HFFc6 (cell line): ENCODE measurements at regions not wholly inside any gene's neighbourhood (a gene's known extent, or its start where the extent isn't known, plus 50 kb on each side); places are given as distances from the start of the nearest gene placed in this dataset.
A peak's percentile ranks its signal among the peaks of the same experiment; 100 is the strongest.

Source experiments
- DNase-seq: peaks from one replicate; pipeline ENCODE4 v3.0.0-alpha.2; 2018
- H3K27ac Mint-ChIP-seq: 2 replicates; pipeline ENCODE4 v1.8.0; 2020; ENCODE audit warnings: mild to moderate bottlenecking, mixed read lengths
- H3K27me3 Mint-ChIP-seq: 2 replicates; pipeline ENCODE4 v1.8.0; 2021; ENCODE audit warnings: mild to moderate bottlenecking, moderate library complexity, mixed read lengths; ENCODE audit not compliant: insufficient read depth
- H3K36me3 Mint-ChIP-seq: 2 replicates; pipeline ENCODE4 v1.8.0; 2021; ENCODE audit warnings: low read depth, mixed read lengths
- H3K4me1 Mint-ChIP-seq: 2 replicates; pipeline ENCODE4 v1.8.0; 2020; ENCODE audit warnings: low read depth, mixed read lengths
- H3K4me3 Mint-ChIP-seq: 2 replicates; pipeline ENCODE4 v1.8.0; 2020; ENCODE audit warnings: mild to moderate bottlenecking, moderate library complexity, mixed read lengths
- H3K9me3 Mint-ChIP-seq: 2 replicates; pipeline ENCODE4 v1.8.0; 2020; ENCODE audit warnings: mild to moderate bottlenecking, mixed read lengths
- CTCF ChIP-seq: fragments of 200-600 bp; sonication (generic); IDR thresholded peaks from 2 replicates; pipeline ENCODE4 v1.5.0; 2021; ENCODE audit warnings: antibody characterized with exemption, mild to moderate bottlenecking

- Mint-ChIP-seq H3K4me1 (peaks cover 54% of the 10 kb centered on the region), H3K4me3 (peak overlapping the region; percentile 49), H3K36me3 (no peaks in the 10 kb centered on the region; the same call in 1 of the 2 replicates), H3K27me3 (peaks cover 2% of the 10 kb centered on the region), H3K27ac (peak overlapping the region; percentile 81), H3K9me3 (no peaks in the 10 kb centered on the region)
- DNase-seq, result peak; percentile 59
- no peak for TF ChIP-seq CTCF
Measured at GRCh38 chr4:10281996-10282395, 165.4 kb upstream of the WDR1 start.

DNA sequence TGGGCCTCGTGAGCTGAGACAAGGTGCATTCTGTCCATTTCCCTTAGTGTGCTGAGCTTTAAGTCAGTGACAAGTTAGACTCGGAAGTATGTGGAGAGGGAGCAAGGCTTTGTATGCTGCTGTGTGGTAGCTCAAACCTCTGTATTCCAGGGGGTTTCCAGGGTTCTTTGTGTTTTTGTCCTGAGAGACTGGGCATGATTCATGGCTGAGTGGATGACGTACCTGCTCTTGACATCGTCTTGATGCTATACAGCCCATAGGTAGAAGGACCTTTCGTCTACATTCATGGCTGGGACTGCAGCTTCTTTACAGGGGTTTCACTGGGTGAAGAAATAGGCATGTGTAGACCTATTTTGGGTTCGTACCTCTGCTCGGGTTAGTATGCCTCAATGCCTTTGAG lies 162.7 kb upstream of the WDR1 start:
- H3K9me3 Mint-ChIP-seq, result no peaks in the 10 kb centered on the region
- peaks cover 4% of the 10 kb centered on the region; the same call in 1 of the 2 replicates for H3K36me3 Mint-ChIP-seq
- no peak overlapping the region for H3K4me3 Mint-ChIP-seq
- DNase-seq, result no peak
- no peak for TF ChIP-seq CTCF
- H3K27ac Mint-ChIP-seq, result no peak overlapping the region
- H3K27me3 Mint-ChIP-seq, result peaks cover 8% of the 10 kb centered on the region
- H3K4me1 Mint-ChIP-seq, result peaks cover 49% of the 10 kb centered on the region

DNA sequence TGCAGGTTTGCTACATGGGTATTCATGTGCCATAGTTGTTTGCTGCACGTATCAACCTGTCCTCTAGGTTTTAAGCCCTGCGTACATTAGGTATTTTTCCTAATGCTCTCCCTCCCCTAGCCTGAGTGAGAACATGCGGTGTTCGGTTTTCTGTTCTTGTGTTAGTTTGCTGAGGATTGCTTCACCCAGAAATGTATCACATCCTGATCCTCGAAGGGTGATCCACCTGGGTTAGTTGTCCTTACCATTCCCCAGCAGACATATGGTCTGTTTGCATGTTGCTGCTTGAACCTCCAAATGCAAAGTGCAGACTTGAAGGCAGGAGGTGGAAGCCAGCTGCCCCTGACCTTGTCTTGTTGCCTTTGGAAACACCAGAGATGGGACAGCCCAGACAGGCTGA lies 161.5 kb upstream of the WDR1 start:
- Mint-ChIP-seq H3K4me3 (no peak overlapping the region), H3K27ac (no peak overlapping the region), H3K4me1 (peaks cover 41% of the 10 kb centered on the region), H3K36me3 (peaks cover 4% of the 10 kb centered on the region; the same call in 1 of the 2 replicates), H3K9me3 (no peaks in the 10 kb centered on the region), H3K27me3 (peaks cover 8% of the 10 kb centered on the region)
- DNase-seq, result no peak
- no peak for TF ChIP-seq CTCF

DNA sequence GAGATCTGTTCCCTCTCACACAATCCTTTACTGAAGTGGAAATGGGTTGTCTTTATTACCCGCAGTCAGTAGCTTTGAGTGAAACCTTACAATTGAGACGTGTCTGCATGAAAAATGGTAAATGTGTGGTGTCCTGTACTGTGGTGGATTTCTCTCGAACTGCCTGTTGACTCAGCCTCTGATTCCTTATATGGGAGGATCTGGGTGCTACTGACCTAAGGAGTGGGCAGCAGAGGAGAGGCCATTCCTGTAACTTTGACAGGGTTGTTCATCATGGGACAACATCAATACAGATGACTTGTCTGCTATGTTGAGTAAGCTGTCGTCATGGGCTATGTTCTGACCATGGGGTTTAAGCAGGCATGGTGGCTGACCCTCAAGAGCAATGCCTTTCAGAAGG lies 159.6 kb upstream of the WDR1 start:
- Mint-ChIP-seq H3K4me3 (no peak overlapping the region), H3K27ac (no peak overlapping the region), H3K9me3 (no peaks in the 10 kb centered on the region), H3K27me3 (peaks cover 12% of the 10 kb centered on the region), H3K36me3 (peaks cover 4% of the 10 kb centered on the region; the same call in 1 of the 2 replicates), H3K4me1 (peaks cover 28% of the 10 kb centered on the region)
- TF ChIP-seq CTCF, result no peak
- no peak for DNase-seq

DNA sequence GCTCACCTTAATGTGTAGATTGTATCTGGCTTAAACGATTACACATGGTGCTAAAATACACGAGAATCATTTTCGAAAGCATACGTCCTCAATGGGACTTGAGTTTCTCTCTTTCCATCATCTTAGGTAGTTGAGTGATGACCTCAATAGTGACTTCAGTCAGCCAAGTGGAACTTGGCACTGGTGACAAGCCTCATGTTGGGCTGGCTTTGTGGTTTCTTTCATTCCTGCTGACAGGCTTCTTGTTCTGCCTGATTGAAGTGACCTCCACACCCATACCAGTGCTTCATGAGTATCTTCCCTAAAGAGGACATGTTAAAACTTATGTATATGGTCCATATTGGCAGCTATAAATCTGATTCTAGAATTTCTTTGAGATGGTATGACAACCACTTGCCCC lies 159.1 kb upstream of the WDR1 start:
- DNase-seq, result no peak
- no peaks in the 10 kb centered on the region for H3K9me3 Mint-ChIP-seq
- peaks cover 4% of the 10 kb centered on the region; the same call in 1 of the 2 replicates for H3K36me3 Mint-ChIP-seq
- H3K27ac Mint-ChIP-seq, result no peak overlapping the region
- H3K4me3 Mint-ChIP-seq, result no peak overlapping the region
- peaks cover 24% of the 10 kb centered on the region for H3K4me1 Mint-ChIP-seq
- no peak for TF ChIP-seq CTCF
- peaks cover 14% of the 10 kb centered on the region for H3K27me3 Mint-ChIP-seq

- peaks cover 27% of the 10 kb centered on the region for H3K4me1 Mint-ChIP-seq
- no peak overlapping the region for H3K4me3 Mint-ChIP-seq
- H3K27ac Mint-ChIP-seq, result no peak overlapping the region
- peaks cover 4% of the 10 kb centered on the region; the same call in 1 of the 2 replicates for H3K36me3 Mint-ChIP-seq
- peaks cover 22% of the 10 kb centered on the region for H3K27me3 Mint-ChIP-seq
- H3K9me3 Mint-ChIP-seq, result no peaks in the 10 kb centered on the region
- TF ChIP-seq CTCF, result no peak
- no peak for DNase-seq
Measured at GRCh38 chr4:10273030-10273429, 156.4 kb upstream of the WDR1 start.
